ENCODE measurements at regions not wholly inside any gene's neighbourhood (a gene's known extent, or its start where the extent isn't known, plus 50 kb on each side); places are given as distances from the start of the nearest gene placed in this dataset.

DNA sequence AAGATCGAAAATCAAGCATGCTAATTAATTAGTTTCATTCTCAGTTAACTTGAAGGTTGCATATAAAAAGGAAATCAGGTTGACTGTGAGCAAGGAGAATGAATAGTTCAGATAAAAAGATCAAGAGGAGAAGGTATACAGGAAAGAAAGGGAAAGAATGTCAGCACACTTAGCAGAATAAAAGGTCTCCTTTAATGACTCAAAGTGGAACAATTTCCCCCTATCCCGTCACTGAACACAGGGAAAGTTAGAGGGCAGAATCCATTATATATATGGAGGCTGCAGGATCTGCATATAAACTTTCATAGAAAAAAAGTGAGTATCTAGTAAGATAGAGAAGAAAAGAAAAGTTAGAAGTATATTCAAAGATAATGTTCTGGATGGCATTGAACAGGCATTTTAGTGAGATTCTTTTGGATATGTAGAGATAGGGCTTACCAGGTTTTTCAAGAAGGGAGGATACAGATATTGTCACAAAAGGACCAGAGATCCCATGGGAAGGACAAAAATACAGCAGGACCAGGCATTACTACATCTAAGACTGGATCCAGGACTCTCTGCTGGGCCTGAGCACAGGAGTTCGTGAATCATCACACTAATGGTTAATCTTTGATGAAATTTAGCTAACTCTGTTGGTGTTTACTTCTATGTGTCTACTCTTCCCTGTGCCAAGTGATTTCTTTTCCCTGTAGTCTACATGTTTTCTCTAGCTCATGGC is 988.2 kb upstream of the ARRDC3 start:
- TF ChIP-seq, protein P1, sequence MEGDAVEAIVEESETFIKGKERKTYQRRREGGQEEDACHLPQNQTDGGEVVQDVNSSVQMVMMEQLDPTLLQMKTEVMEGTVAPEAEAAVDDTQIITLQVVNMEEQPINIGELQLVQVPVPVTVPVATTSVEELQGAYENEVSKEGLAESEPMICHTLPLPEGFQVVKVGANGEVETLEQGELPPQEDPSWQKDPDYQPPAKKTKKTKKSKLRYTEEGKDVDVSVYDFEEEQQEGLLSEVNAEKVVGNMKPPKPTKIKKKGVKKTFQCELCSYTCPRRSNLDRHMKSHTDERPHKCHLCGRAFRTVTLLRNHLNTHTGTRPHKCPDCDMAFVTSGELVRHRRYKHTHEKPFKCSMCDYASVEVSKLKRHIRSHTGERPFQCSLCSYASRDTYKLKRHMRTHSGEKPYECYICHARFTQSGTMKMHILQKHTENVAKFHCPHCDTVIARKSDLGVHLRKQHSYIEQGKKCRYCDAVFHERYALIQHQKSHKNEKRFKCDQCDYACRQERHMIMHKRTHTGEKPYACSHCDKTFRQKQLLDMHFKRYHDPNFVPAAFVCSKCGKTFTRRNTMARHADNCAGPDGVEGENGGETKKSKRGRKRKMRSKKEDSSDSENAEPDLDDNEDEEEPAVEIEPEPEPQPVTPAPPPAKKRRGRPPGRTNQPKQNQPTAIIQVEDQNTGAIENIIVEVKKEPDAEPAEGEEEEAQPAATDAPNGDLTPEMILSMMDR (IDR thresholded peaks at IDR 0.05; ENCODE audit: insufficient read depth, low read length) = no peak
- TF ChIP-seq POLR2AphosphoS5 (IDR thresholded peaks at IDR 0.05; ENCODE audit: low read depth) = no peak
- no peak for TF ChIP-seq SPI1 (IDR thresholded peaks at IDR 0.05; ENCODE audit: borderline replicate concordance, low read depth)
- no peak for TF ChIP-seq GABPA (IDR thresholded peaks at IDR 0.05; ENCODE audit: low read depth)
- TF ChIP-seq, protein P2, sequence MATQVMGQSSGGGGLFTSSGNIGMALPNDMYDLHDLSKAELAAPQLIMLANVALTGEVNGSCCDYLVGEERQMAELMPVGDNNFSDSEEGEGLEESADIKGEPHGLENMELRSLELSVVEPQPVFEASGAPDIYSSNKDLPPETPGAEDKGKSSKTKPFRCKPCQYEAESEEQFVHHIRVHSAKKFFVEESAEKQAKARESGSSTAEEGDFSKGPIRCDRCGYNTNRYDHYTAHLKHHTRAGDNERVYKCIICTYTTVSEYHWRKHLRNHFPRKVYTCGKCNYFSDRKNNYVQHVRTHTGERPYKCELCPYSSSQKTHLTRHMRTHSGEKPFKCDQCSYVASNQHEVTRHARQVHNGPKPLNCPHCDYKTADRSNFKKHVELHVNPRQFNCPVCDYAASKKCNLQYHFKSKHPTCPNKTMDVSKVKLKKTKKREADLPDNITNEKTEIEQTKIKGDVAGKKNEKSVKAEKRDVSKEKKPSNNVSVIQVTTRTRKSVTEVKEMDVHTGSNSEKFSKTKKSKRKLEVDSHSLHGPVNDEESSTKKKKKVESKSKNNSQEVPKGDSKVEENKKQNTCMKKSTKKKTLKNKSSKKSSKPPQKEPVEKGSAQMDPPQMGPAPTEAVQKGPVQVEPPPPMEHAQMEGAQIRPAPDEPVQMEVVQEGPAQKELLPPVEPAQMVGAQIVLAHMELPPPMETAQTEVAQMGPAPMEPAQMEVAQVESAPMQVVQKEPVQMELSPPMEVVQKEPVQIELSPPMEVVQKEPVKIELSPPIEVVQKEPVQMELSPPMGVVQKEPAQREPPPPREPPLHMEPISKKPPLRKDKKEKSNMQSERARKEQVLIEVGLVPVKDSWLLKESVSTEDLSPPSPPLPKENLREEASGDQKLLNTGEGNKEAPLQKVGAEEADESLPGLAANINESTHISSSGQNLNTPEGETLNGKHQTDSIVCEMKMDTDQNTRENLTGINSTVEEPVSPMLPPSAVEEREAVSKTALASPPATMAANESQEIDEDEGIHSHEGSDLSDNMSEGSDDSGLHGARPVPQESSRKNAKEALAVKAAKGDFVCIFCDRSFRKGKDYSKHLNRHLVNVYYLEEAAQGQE (IDR thresholded peaks at IDR 0.05; ENCODE audit: insufficient replicate concordance, low read depth) = no peak

Data from HL-60 (cell line).